Stimulated activated CD4-positive, alpha-beta T cell treated with anti-CD3 and anti-CD28 coated beads, Interleukin-15, amount 100 ng/mL, for 1 hour (primary cell): ENCODE measurements at regions not wholly inside any gene's neighbourhood (a gene's known extent, or its start where the extent isn't known, plus 50 kb on each side); places are given as distances from the start of the nearest gene placed in this dataset.

Source experiments
- DNase-seq, 2 donors: peaks; one replicate each; pipeline ENCODE4 v3.0.0-alpha.2; 2020; ENCODE audit warnings: low read depth in 1 of 2, low spot score in 1 of 2

DNA sequence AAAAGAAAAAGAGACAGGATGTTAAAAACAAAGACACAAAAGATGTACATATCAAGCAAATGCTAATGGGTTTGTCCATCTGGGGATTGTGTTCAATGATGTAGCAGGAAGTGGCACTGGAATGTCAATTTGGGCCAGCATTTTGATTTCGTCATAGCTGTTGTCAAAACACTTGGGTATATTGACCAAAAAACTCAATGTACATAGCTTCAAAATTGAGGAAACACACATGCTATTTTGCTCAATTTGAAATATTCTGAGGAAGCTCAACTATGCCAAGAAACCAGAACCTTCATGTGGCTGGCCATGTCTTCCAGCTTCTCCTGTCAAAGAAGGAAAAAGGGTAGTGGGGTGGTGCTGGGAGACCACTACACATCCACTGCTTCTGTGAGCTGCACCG, 212.7 kb upstream of the GHITM start:
- DNase-seq = no peak

DNA sequence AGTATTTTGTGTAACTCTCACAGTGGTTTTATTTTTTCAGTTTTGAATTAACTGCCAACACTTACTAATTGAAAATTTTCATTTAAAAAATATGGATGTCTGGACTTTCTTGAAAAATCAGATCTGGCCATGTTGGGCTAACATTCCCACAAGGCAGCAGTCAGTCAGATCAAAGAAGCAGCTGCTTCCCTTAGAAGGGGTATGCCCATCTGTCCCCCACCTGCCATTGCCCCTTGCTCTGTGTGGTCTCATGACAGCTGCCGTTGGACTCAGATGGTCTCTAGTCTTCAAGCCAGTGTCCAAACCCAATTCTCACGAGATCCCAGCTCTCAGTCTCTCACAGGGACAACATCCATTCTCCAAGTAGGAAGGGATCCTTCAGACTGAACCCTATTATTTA, 212.1 kb upstream of the GHITM start:
- DNase-seq = no peak

DNA sequence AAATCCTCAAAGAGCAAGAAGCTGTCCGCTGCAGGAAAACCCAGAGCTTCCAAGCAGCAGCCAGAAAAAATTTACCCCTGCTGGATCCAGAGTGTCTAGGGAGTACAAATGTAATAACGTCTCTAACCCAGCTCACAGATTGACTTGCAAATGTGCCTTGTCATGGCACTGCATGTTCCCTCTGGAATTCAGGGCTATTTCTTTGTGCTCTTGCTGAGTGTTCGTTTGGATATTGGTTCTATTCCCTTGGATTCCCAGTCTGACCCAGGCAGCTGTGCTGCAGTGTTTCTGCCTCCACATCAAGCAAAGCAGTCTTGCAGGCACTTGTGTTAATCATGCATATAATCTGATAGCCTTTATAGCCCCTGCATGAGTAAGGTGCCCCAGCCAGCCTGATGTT, 209.9 kb upstream of the GHITM start:
- no peak for DNase-seq

DNA sequence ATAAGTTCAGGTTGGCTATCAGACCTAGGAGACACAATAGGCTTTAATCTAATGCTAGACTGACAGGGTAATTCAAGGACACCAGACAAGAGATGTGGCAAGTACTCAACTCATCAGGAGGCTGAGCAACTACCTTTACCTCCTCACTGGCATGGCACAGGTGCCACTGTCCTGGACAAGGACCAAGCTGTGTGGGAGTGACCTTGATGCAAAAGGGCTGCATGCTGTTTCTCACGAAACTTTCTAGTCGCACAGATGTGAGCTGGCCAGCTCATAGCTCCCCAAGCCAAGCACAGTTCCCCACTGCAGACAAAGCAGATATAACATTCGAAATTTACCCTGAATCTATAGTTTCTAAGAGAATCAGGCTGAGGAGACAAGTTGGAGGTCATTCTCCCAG, 207.6 kb upstream of the GHITM start:
- DNase-seq = no peak

DNA sequence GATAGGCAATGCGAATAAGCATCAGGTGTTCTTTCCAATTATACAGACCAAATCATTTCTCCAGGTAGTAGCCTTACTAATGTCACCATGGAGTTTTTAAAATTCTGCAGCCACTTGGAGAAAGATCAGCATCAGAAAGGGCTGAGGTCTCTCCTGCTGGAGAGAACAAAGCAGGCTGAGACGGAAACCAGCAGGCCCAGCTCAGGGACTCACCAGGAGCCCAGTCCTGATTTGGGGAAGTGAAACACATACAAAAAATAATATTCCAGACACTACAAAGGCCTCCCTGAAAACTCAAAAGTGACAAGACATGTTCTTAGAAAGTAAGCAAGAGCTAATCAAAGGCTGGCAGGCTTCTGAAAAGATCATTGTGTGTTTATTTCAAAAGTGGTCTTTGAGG, 207.1 kb upstream of the GHITM start:
- no peak for DNase-seq

DNA sequence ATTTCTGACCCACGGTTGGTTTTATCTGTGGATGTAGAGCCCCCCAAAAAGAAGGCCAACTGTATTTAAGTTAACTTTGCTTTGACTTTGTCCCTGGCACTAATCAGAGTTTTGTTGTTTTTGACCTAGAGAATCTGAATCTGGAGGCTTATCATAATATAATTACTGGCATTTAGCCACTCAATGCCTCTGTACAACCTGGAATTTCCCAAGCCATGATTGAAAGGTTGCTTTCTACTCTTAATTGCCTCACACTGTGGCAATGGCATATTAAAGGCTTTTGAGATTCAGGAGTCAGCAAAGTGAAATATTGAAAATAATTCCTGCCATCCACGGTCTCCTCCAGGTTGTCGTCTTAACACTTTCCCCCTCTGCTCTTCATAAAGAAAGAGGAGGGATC, 205.2 kb upstream of the GHITM start:
- no peak for DNase-seq

DNA sequence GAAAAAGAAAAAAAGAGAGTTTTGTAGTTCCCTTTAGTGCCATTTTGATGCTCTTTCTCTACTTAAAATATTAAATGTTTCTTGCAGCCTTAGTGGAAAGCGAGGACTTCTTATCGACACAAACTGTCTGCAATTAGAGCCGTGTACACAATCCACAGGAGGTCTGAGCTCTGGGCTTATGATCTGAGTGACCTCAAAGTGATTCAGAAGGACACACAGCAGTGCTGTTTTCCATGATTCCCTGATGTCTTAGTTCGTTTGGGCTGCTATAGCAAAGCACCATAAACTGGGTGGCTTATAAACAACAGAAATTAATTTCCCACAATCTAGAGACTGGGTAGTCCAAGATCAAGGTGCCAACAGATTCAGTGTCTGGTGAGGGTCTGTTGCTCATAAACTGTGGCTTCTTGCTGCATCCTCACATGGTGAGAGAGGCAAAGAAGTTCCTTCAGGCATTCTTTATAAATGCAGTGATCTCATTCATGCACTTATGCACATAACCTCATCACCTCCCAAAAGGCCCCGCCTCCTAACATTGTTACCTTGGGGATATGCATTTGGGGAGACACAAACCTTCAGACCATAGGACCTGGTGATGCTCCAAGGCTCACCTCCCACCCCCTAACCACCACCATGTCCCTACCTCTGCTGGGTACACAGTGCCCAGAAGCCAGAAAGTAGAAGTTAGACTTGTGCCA, 204.5 kb upstream of the GHITM start:
- no peak for DNase-seq

DNA sequence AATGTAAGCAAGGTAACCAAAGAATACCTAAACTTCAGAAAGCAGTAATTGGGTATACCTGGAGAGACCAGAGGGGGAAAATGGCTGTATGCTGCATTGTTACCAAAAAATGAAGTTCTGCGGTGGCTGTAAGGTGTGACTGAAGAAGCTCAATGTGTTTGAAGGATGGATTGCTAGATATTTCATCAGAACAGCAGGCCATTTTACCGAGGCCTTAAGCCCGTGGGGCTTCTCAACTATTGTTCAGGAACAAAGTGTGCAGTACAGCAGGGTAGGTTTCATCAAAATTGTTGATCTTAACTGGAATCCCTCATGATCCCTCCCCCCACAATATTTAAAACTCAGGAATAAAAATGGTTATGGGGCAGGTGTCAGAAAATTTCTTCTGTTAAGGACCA, 204.0 kb upstream of the GHITM start:
- no peak for DNase-seq

DNA sequence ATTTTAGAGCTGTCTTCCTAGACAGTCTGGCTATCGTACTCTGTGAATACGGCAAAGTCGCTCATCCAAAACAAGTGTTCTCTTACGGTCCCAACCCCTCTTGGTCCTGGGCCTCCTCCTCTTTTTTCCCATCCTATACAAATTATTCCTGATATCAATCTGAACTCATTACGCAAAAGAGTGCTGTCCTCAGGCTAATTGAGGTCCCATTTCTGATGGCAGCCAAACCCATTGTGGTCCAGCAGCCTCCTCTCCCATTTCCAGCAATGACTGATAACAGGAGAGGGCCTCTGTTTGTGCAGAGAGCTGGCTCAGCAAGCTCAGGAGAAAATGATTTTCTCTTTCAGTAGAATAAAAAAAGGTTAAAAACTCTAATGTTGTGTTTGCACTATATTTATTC, 203.4 kb upstream of the GHITM start:
- no peak for DNase-seq

DNA sequence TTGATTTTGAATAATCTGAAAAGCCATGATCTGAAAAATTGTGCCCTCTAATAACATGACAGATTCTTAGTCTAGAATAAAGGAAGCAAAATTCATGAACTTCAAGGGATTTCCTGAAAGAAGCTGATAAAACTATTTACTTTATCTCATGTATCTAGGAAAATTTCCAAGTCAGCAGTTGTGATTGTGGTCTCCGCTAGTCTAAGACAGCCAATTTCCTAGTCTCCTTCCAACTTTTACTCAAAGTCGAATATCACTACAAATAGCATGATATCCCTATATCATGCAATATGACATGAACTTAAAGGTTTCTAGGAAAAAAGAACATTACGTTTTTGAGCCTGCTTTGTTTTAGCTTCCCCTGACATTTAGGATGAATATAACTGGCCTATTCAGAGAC, 202.1 kb upstream of the GHITM start:
- no peak for DNase-seq

DNA sequence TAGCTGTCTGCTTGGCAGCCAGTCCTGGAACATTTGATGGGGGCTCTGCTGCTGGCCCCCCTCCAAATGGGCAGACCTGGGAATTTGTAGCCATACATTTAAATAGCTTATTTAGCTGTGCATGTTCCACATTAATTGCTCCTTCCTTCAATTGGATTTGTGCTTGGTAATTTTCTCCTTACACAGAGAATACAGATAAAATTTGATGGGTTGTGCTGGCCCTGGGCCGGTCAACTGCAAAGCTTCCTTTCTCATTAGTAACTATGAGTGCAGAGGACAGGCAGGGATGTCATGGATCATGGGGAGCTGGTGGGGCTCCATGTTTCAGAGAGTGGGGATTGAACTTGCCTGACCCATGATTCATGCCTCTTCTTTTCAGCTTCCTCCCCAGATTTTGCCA, 201.5 kb upstream of the GHITM start:
- no peak for DNase-seq

DNA sequence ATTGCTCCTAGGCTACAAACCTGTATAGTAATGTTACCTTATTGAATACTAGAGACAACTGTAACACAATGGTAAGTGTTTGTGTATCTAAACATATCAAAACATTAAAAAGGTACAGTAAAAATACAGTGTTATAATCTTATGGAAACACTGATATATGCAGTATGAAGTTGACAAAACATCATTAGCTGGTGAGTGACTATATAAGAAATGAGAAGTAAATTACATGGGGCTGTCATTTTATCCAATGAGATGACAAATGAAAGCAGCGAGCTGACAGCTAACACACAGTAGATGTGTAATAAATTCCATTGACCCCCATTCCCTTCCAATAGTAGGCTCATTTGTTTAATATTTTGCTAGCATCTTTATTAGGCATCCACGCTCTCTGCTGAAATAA, 198.1 kb upstream of the GHITM start:
- no peak for DNase-seq

DNA sequence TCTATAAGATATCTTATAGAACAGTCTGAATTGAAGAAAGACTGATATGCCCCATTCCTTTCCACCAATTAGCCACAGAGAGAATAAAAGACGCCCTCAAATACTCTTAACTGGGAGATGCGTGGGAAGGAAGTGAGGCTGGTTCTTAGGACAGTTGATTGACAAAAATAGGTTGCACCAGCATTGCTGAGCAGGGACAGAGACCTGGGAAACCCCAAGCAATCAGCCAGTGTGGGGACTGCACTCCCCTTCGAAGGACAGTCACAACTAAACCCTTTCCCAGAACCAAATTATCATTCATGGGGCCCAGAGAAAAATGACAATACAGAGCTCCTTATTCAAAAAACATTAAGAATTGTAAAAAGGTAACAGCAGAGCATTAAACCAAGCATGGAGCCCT, 196.9 kb upstream of the GHITM start:
- DNase-seq = no peak

DNA sequence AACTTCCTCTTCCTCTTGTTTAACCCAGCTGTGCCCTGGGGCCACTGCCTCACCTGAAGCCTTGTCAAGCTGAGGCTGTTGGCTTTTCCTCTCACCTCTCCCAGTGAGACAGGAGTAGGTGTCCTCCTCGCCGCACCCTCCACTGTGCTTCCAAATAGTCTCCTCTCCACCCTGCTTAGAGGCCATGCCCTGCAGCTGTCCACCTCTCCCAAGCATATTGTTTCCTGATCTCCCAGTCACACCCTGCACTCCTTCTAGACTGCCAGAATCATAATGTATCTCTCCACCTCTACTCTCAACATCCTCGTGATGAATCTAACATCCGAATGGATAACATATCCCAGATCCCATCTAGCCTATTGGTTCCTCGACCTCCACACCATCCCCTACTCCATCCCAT, 196.3 kb upstream of the GHITM start:
- no peak for DNase-seq

DNA sequence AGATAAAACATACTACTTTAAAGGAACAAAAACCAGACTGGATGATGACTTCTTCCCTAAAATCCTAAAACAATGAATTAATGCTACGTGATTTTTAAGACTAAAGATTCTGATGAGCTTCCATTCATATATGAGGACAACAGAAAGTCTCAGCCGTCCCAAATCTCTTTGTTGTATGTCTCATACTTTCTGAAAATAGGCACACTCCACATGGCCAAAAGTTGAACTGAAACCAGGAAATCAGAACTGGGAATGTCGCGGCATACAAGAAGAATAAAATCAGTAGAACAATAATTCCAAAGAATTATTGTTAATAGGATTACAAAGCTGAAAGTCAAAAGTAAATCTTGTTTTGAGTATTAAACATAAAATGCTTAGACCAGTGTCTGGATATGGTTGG, 195.4 kb upstream of the GHITM start:
- no peak for DNase-seq

DNA sequence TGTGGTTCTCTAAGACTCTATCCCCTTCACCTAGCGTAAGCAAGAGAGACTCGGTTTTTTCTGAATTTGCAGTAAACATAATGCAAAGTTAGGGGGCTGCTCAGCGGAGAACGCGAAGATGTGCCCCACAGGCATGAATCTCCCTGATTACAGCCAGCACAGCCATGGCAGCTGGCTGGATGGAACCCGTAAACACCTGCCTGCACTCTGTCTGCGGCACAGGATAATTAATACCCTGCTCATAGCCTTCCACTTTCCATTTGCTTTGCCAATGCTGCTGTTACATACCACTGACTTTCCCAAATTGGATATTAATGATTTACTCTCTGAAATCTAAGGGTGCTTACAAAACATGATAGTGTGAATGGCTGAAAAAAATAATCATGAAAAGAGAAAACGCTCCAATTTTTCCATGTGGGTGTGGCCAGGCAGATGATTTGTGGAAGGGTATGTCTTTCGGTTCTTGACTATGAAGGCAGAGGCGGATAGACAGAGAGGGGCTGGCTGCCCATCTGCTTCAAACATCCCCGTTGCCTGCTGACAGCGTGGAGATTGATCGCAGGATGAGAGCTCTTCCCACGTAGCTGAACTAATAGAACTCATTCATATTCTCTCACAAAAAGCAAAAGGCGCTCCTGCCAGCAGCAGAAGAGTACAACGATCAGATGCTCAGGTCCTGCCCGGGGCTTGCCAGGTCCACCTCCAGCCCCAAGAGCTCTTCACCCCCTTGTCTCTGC, 193.2 kb upstream of the GHITM start:
- DNase-seq = no peak

DNA sequence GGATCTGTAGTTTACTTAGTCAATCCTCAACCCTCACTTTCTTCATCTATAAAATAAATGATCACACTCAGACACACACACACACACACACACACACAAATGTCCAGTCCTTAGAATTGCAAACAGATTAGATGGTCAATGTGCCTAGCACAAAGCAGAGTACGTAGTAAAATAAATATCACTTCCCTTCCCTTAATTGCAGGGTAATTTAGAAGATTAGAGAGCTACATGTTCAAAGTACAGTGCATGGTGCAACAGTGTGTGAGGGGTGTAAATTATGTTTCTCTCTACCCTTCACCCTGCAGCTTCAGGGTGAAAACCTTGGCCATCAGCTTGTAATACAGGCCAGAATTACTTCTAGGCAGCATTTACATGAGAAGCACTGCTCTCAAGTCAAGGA, 187.0 kb upstream of the GHITM start:
- DNase-seq = no peak

DNA sequence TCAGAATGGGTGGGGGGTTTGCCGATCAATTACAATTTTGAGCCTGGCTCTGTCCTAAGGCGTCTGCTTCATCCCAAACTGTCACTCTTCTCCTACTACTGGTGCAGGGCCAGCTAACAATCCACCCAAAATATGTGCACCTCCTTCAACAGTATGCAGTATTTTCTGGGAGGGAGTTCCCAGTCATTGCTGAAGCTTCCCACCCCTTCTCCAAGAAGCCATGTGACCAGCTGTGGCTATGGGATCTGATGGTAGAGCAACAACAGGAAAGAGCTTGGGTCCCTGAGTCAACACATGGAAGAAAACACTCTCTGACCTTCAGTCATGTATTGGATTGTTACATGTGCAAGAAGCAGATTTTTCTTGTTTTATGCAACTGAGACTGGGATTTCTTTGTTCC, 185.7 kb upstream of the GHITM start:
- DNase-seq = no peak

DNA sequence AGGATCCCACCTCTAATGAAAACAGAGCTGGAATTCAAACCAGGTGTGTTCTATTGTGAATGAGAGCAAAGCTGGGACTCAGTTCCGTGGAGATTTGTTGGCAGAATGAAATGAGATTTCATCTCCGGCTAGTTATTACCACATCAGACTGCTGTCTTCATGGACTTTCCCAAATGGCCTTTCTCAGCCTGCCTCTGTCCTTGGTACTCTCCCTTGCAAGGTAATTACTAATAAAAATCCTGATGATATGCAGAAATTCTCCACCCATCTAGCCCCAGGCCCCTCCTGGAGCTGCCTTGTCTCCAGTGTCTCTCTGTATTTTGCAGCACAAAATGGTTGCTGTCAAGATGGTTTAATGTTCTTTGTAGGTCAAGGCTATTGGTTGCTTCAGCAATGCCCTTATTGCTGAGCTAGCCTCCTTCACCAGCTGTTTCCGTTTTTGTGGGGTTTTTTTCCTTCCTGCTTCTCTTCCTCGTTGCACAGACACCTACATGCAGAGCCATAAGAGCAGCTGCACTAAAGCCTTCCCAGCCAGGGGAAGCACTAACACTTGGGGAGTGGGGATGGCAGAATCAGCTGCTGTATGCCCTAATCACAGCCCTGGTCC, 185.0 kb upstream of the GHITM start:
- no peak for DNase-seq

DNA sequence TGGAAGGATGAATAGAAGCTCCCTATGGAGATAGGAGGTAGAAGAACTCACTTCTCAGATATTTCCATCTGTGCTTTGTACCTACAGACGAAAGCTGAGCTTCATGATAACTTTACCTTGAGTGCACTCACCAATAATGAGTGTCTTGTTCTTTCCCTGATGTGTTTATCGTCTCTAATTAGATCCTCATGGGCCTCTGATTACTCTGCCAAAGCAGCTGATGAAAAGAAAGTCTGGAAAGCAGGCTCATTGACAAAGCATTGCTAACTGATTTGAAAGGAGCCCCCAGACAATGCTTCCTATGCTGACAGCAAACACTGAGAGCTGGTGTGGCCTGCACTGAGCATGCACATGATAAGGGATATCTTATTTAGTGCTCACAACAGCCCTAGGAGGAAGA, 183.9 kb upstream of the GHITM start:
- no peak for DNase-seq

DNA sequence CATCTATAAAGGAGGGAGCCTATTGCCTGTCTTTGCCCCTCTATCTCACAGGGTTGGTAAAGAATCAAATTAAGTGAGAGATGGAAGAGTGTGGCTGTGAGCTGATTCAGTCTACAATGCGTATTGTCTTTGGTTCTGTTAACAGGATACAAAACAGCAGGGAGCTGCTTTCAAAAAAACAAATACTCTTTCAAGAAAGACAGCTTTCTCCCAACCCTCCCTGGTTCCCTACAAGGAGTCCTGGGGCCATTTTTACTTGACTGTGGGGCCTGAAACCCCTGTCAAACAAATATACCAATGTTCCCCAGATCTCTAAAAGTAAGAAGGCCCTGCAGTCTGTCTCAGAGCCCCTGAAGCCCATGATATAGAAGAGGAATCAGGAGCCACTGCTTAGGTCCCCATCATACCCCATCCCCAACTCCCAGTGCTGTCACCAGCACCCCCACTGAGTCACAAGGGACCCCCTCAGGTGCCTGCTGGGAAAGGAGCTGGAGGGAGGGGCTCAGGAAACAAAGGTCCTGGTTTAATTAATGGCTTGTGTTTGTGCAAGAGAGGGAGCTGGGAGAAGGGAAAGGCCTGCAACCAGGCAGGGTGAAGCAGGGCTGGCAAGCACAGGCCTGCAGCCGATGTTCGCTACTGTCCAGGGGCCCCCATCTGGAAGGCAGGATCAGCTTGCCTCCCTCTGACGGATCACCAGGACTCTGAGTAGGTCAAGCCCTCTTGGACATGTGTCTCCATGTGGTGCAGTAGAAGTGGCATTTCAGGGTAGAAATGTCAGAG, 182.0 kb upstream of the GHITM start:
- no peak for DNase-seq

DNA sequence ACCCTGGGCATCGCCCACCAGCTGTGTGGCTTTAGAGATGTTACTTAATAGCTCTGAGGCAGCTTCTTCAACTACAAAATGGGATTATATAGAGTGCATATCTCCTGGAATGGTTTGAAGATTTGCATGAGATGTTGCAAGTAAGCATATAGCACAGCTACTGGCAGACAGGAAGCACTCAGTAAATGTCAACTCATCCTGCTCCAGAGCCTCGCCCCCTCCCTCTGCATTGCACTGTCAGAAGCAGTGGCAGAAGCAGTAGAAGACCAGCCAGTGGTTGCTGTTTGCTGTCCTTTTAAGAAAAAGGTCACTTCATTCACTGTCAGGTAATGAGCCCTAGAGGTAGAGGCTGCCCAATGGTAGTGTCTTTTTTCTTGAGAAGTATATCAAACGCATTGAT, 180.0 kb upstream of the GHITM start:
- DNase-seq = no peak
